Colonic mucosa (tissue), 4 donors: ENCODE measurements at regions not wholly inside any gene's neighbourhood (a gene's known extent, or its start where the extent isn't known, plus 50 kb on each side); places are given as distances from the start of the nearest gene placed in this dataset.

Experiments
- DNase-seq: peaks from one replicate; pipeline ENCODE4 v3.0.0-alpha.2; 2020
- H3K27ac ChIP-seq: fragments of 200-600 bp; one replicate; pipeline ENCODE4 v1.8.0; 2021
- H3K27me3 ChIP-seq: fragments of 200-600 bp; one replicate; pipeline ENCODE4 v1.8.0; 2021
- H3K36me3 ChIP-seq: fragments of 200-600 bp; one replicate; pipeline ENCODE4 v1.8.0; 2021
- H3K4me1 ChIP-seq: fragments of 200-600 bp; one replicate; pipeline ENCODE4 v1.8.0; 2021; ENCODE audit warnings: mild to moderate bottlenecking
- H3K4me3 ChIP-seq: fragments of 200-600 bp; one replicate; pipeline ENCODE4 v1.8.0; 2021
- H3K9ac ChIP-seq, 2 donors: one replicate each; pipeline ENCODE4 v1.7.0; 2013; ENCODE audit warnings: control low read depth in 2 of 2, low read depth in 2 of 2, low read length in 2 of 2
- H3K9me3 ChIP-seq: fragments of 200-600 bp; one replicate; pipeline ENCODE4 v1.8.0; 2021
- CTCF ChIP-seq: fragments of 200-600 bp; IDR thresholded peaks from one replicate; pipeline ENCODE4 v1.8.0; 2022; ENCODE audit warnings: antibody characterized with exemption, mild to moderate bottlenecking
- intact Hi-C: fragments of 100-400 bp; cut with DNase I; formaldehyde crosslinking; loops from one replicate; pipeline ENCODE4 v1.14.1; 2022
- donor health status: healthy.
- donor health status: DM: no; HTN: no; CAD: no.
- donor health status: DM: no; HTN: no; CAD: no.

- no peak for TF ChIP-seq CTCF
- Histone ChIP-seq H3K9ac (no peak overlapping the region), H3K9me3 (no peaks in the 10 kb centered on the region), H3K27me3 (no peaks in the 10 kb centered on the region), H3K27ac (no peak overlapping the region), H3K4me3 (no peak overlapping the region), H3K36me3 (no peaks in the 10 kb centered on the region), H3K4me1 (no peaks in the 10 kb centered on the region)
- DNase-seq, result no peak
- intact Hi-C loops, result no loop called here
These were observed 1295.0 kb downstream of the JRKL start for GRCh38 chr11:97684486-97685439.

- H3K9ac ChIP-seq, result no peak overlapping the region
- no peaks in the 10 kb centered on the region for H3K27me3 ChIP-seq
- no peaks in the 10 kb centered on the region for H3K9me3 ChIP-seq
- no peak for DNase-seq
- no peaks in the 10 kb centered on the region for H3K36me3 ChIP-seq
- no peak overlapping the region for H3K4me3 ChIP-seq
- intact Hi-C loops, result no loop called here
- no peak for TF ChIP-seq CTCF
- H3K4me1 ChIP-seq, result no peaks in the 10 kb centered on the region
- H3K27ac ChIP-seq, result no peak overlapping the region
These were observed 1295.9 kb downstream of the JRKL start for GRCh38 chr11:97685695-97686094.

- Histone ChIP-seq H3K9ac (no peak overlapping the region), H3K27ac (no peak overlapping the region), H3K27me3 (no peaks in the 10 kb centered on the region), H3K4me3 (no peak overlapping the region), H3K4me1 (no peaks in the 10 kb centered on the region), H3K36me3 (no peaks in the 10 kb centered on the region), H3K9me3 (no peaks in the 10 kb centered on the region)
- DNase-seq, result no peak
- TF ChIP-seq CTCF, result no peak
- intact Hi-C loops, result no loop called here
These were observed 1297.3 kb downstream of the JRKL start for GRCh38 chr11:97687111-97687510.

- Histone ChIP-seq H3K4me3 (no peak overlapping the region), H3K27me3 (no peaks in the 10 kb centered on the region), H3K27ac (no peak overlapping the region), H3K4me1 (no peaks in the 10 kb centered on the region), H3K9ac (no peak overlapping the region), H3K36me3 (no peaks in the 10 kb centered on the region), H3K9me3 (peaks cover 4% of the 10 kb centered on the region)
- intact Hi-C loops, result no loop called here
- no peak for TF ChIP-seq CTCF
- no peak for DNase-seq
These were observed 1301.2 kb downstream of the JRKL start for GRCh38 chr11:97691061-97691460.

GRCh38 chr11:97702951-97703350, 1313.1 kb downstream of the JRKL start:
- no peaks in the 10 kb centered on the region for H3K27me3 ChIP-seq
- no peak overlapping the region for H3K9ac ChIP-seq
- no peak for DNase-seq
- H3K27ac ChIP-seq, result no peak overlapping the region
- H3K4me3 ChIP-seq, result no peak overlapping the region
- H3K4me1 ChIP-seq, result no peaks in the 10 kb centered on the region
- H3K9me3 ChIP-seq, result no peaks in the 10 kb centered on the region
- no peak for TF ChIP-seq CTCF
- no peaks in the 10 kb centered on the region for H3K36me3 ChIP-seq
- intact Hi-C loops, result no loop called here
